KMS-11 (cell line): ENCODE measurements at regions not wholly inside any gene's neighbourhood (a gene's known extent, or its start where the extent isn't known, plus 50 kb on each side); places are given as distances from the start of the nearest gene placed in this dataset.

Source experiments
- H2AFZ ChIP-seq: fragments of 200-600 bp; sonication (generic); 2 replicates; pipeline ENCODE4 v1.6.1; 2016; ENCODE audit warnings: antibody characterized with exemption, mixed run types, low read depth
- H3K27ac ChIP-seq: fragments of 200-600 bp; sonication (generic); 2 replicates; pipeline ENCODE4 v1.6.1; 2016; ENCODE audit warnings: mild to moderate bottlenecking, mixed run types
- H3K27me3 ChIP-seq: fragments of 200-600 bp; sonication (generic); 2 replicates; pipeline ENCODE4 v1.6.1; 2017; ENCODE audit warnings: mild to moderate bottlenecking, low read depth, mixed run types, moderate library complexity; ENCODE audit not compliant: insufficient read depth
- H3K36me3 ChIP-seq: fragments of 200-600 bp; sonication (generic); 2 replicates; pipeline ENCODE4 v1.6.1; 2017; ENCODE audit warnings: mild to moderate bottlenecking, mixed run types; ENCODE audit not compliant: insufficient read depth
- H3K4me1 ChIP-seq: fragments of 200-600 bp; sonication (generic); 2 replicates; pipeline ENCODE4 v1.6.1; 2016; ENCODE audit warnings: mild to moderate bottlenecking, low read depth, mixed run types; ENCODE audit not compliant: poor library complexity, severe bottlenecking
- H3K4me2 ChIP-seq: fragments of 200-600 bp; sonication (generic); 2 replicates; pipeline ENCODE4 v1.7.0; 2016; ENCODE audit warnings: mild to moderate bottlenecking, mixed run types
- H3K4me3 ChIP-seq: fragments of 200-600 bp; sonication (generic); IDR thresholded peaks from 2 replicates; pipeline ENCODE4 v1.6.1; 2017; ENCODE audit warnings: low read depth, low read length, mixed read lengths; ENCODE audit not compliant: insufficient read depth
- H3K79me2 ChIP-seq: fragments of 200-600 bp; sonication (generic); 2 replicates; pipeline ENCODE4 v1.6.1; 2016; ENCODE audit warnings: low read depth, mixed run types; ENCODE audit not compliant: insufficient read depth
- H3K9ac ChIP-seq: fragments of 200-600 bp; sonication (generic); 2 replicates; pipeline ENCODE4 v1.6.1; 2016; ENCODE audit warnings: mild to moderate bottlenecking, mixed run types
- H4K20me1 ChIP-seq: fragments of 200-600 bp; sonication (generic); 2 replicates; pipeline ENCODE4 v1.6.1; 2016; ENCODE audit warnings: mild to moderate bottlenecking, mixed run types; ENCODE audit not compliant: insufficient read depth
- CTCF ChIP-seq: fragments of 200-600 bp; sonication (generic); conservative IDR thresholded peaks from 2 replicates; pipeline ENCODE4 v1.6.1; 2017; ENCODE audit warnings: low read depth, mild to moderate bottlenecking, antibody characterized with exemption, low read length, moderate library complexity, mixed read lengths

GRCh38 chr2:147016181-147016580 is 828.6 kb upstream of the ACVR2A start:
- Histone ChIP-seq H3K27me3 (no peaks in the 10 kb centered on the region), H3K36me3 (no peaks in the 10 kb centered on the region), H3K4me2 (no peak overlapping the region), H3K27ac (no peak overlapping the region), H3K9ac (no peak overlapping the region), H2AFZ (no peak overlapping the region), H3K4me1 (no peaks in the 10 kb centered on the region), H3K4me3 (no peak overlapping the region), H3K79me2 (no peaks in the 10 kb centered on the region), H4K20me1 (no peaks in the 10 kb centered on the region)
- no peak for TF ChIP-seq CTCF

GRCh38 chr2:147015591-147015990 is 829.2 kb upstream of the ACVR2A start:
- Histone ChIP-seq H3K36me3 (no peaks in the 10 kb centered on the region), H4K20me1 (no peaks in the 10 kb centered on the region), H3K27ac (no peak overlapping the region), H3K79me2 (no peaks in the 10 kb centered on the region), H3K9ac (no peak overlapping the region), H3K27me3 (no peaks in the 10 kb centered on the region), H3K4me2 (no peak overlapping the region), H2AFZ (no peak overlapping the region), H3K4me3 (no peak overlapping the region), H3K4me1 (no peaks in the 10 kb centered on the region)
- TF ChIP-seq CTCF: no peak

- H3K4me3 ChIP-seq: no peak overlapping the region
- no peaks in the 10 kb centered on the region for H3K27me3 ChIP-seq
- H3K27ac ChIP-seq: no peak overlapping the region
- no peak overlapping the region for H2AFZ ChIP-seq
- H3K79me2 ChIP-seq: no peaks in the 10 kb centered on the region
- no peak for TF ChIP-seq CTCF
- no peak overlapping the region for H3K4me2 ChIP-seq
- no peaks in the 10 kb centered on the region for H4K20me1 ChIP-seq
- H3K36me3 ChIP-seq: no peaks in the 10 kb centered on the region
- no peak overlapping the region for H3K9ac ChIP-seq
- H3K4me1 ChIP-seq: no peaks in the 10 kb centered on the region
These were observed 831.0 kb upstream of the ACVR2A start for GRCh38 chr2:147013696-147014392.

GRCh38 chr2:147008481-147008880 is 836.3 kb upstream of the ACVR2A start:
- no peak for TF ChIP-seq CTCF
- Histone ChIP-seq H3K4me2 (no peak overlapping the region), H3K27me3 (no peaks in the 10 kb centered on the region), H4K20me1 (no peaks in the 10 kb centered on the region), H3K27ac (no peak overlapping the region), H3K79me2 (no peaks in the 10 kb centered on the region), H3K9ac (no peak overlapping the region), H3K4me3 (no peak overlapping the region), H3K4me1 (no peaks in the 10 kb centered on the region), H2AFZ (no peak overlapping the region), H3K36me3 (no peaks in the 10 kb centered on the region)
